ENCODE measurements at regions not wholly inside any gene's neighbourhood (a gene's known extent, or its start where the extent isn't known, plus 50 kb on each side); places are given as distances from the start of the nearest gene placed in this dataset.
A peak's percentile ranks its signal among the peaks of the same experiment; 100 is the strongest.

DNA sequence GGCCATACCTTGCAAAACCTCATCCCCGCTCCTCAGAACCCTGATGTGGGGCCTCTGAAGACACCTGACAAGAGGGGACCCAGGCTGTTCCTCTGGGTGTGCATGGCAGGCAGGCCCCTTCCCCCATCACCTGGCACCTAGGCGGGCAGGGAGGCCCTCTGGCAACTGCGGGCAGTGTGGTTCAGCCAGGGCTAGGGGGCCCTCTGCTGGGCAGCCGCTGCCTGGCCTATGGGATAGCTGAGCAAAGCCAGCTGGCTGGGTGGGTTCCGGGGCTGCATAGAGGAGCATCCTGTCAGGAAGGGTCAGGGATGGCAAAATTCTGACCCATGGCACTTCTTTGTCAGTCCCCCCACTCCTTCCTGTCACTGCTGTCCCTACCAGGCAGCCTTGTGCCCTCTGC, 228.7 kb upstream of the ASIC2 start:
- no peak for DNase-seq (ENCODE audit: extremely low spot score, unreplicated experiment)
- H3K4me3 Mint-ChIP-seq: no peak overlapping the region
- H3K27ac Mint-ChIP-seq: no peak overlapping the region
- H3K4me1 Mint-ChIP-seq (ENCODE audit: unreplicated experiment): peaks cover 15% of the 10 kb centered on the region
- TF ChIP-seq, protein P1, sequence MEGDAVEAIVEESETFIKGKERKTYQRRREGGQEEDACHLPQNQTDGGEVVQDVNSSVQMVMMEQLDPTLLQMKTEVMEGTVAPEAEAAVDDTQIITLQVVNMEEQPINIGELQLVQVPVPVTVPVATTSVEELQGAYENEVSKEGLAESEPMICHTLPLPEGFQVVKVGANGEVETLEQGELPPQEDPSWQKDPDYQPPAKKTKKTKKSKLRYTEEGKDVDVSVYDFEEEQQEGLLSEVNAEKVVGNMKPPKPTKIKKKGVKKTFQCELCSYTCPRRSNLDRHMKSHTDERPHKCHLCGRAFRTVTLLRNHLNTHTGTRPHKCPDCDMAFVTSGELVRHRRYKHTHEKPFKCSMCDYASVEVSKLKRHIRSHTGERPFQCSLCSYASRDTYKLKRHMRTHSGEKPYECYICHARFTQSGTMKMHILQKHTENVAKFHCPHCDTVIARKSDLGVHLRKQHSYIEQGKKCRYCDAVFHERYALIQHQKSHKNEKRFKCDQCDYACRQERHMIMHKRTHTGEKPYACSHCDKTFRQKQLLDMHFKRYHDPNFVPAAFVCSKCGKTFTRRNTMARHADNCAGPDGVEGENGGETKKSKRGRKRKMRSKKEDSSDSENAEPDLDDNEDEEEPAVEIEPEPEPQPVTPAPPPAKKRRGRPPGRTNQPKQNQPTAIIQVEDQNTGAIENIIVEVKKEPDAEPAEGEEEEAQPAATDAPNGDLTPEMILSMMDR (conservative IDR thresholded peaks at IDR 0.05): peak; percentile 53
- no peaks in the 10 kb centered on the region for H3K36me3 Mint-ChIP-seq
- H3K9me3 Mint-ChIP-seq: no peaks in the 10 kb centered on the region
- H3K27me3 Mint-ChIP-seq: peaks cover 17% of the 10 kb centered on the region

DNA sequence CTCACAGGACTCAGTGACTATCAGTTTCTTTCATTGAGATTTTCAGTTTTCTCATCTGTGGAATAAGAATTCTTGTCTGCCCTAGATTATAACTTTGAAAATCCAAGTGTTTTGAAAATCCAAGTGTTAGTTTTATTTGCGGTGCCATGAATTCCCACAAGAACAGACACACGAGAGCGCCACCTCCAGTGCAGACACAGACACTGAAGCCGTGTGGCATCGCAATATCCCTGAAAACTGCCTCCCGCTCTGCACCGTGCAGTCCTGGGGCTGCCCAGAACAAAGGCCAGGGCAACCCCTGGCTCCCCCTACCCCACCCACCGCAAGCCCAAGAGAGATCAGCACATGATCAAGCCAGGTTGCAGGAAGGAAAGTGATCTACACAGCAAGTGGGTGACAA, 229.5 kb upstream of the ASIC2 start:
- H3K4me1 Mint-ChIP-seq (ENCODE audit: unreplicated experiment): peaks cover 15% of the 10 kb centered on the region
- no peaks in the 10 kb centered on the region for H3K36me3 Mint-ChIP-seq
- H3K27me3 Mint-ChIP-seq: peaks cover 17% of the 10 kb centered on the region
- H3K27ac Mint-ChIP-seq: no peak overlapping the region
- no peaks in the 10 kb centered on the region for H3K9me3 Mint-ChIP-seq
- H3K4me3 Mint-ChIP-seq: no peak overlapping the region
- TF ChIP-seq, protein P1 (conservative IDR thresholded peaks at IDR 0.05): no peak
- DNase-seq (ENCODE audit: extremely low spot score, unreplicated experiment): no peak

DNA sequence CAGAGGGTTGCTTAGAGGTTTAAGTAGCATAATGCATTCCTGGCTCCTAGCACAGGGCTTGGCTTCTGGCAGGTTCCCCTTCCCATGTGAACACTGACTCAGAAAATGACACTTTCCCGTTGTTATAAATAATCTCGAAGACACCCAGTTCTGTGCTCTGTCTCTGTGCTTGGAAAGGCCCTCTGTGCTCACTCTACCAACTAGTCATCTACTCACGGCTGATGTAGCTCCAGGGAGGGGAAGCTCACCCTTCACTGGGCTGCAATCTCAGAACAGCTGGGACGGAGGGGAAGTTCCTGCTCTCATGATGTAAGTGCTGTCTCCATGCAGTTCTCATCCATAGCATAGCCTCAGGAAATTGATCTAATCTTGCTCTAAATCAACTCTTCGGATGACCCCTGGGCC, 230.5 kb upstream of the ASIC2 start:
- Mint-ChIP-seq H3K36me3 (no peaks in the 10 kb centered on the region), H3K27ac (no peak overlapping the region), H3K4me3 (no peak overlapping the region), H3K4me1 (ENCODE audit: unreplicated experiment) (peaks cover 15% of the 10 kb centered on the region), H3K9me3 (no peaks in the 10 kb centered on the region), H3K27me3 (peaks cover 17% of the 10 kb centered on the region)
- DNase-seq (ENCODE audit: extremely low spot score, unreplicated experiment): no peak
- TF ChIP-seq, protein P1 (conservative IDR thresholded peaks at IDR 0.05): no peak

DNA sequence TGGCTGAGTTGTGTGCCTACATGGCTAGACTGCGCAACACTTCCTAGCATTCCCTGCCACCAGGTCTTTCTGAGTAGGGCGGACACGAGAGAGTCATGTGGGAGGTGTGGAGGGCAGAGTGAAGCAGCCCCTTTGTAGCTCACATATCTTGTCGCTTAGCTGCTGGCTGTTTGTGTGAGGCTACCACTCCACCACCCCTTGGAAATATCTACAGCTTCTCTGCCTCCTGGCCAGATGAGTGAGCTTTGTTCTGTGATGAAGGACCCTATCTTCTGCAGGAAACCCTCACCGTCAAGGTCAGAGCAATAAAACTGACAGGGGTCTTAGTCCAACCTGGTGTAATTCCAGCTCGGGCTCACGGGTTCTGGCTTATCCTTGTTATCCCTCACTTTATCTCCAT, 232.1 kb upstream of the ASIC2 start:
- no peak overlapping the region for H3K27ac Mint-ChIP-seq
- H3K9me3 Mint-ChIP-seq: no peaks in the 10 kb centered on the region
- H3K4me3 Mint-ChIP-seq: no peak overlapping the region
- peaks cover 14% of the 10 kb centered on the region for H3K4me1 Mint-ChIP-seq (ENCODE audit: unreplicated experiment)
- H3K27me3 Mint-ChIP-seq: peaks cover 24% of the 10 kb centered on the region
- TF ChIP-seq, protein P1 (conservative IDR thresholded peaks at IDR 0.05): no peak
- no peak for DNase-seq (ENCODE audit: extremely low spot score, unreplicated experiment)
- H3K36me3 Mint-ChIP-seq: no peaks in the 10 kb centered on the region

DNA sequence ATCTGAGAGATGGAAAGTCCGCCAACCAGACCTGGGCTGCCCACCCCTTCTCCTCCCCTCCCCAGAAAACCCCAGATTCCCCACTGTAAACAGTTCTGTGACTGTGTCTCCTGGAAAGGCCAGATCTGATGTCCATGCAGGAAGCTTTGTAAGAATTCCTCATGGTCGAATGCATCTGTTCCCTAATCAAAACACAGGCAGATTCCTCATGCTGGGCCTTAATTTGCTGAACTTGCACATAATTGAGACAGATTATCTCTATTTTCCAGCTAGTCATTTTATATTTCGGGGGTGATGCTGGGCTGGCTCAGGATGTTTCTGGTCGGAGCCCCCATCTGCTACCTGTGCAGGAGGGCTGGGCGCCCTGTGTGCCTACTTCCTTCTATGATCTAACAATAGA, 233.6 kb upstream of the ASIC2 start:
- no peak overlapping the region for H3K27ac Mint-ChIP-seq
- peaks cover 24% of the 10 kb centered on the region for H3K27me3 Mint-ChIP-seq
- H3K4me1 Mint-ChIP-seq (ENCODE audit: unreplicated experiment): peaks cover 12% of the 10 kb centered on the region
- TF ChIP-seq, protein P1 (conservative IDR thresholded peaks at IDR 0.05): no peak
- H3K4me3 Mint-ChIP-seq: no peak overlapping the region
- H3K36me3 Mint-ChIP-seq: no peaks in the 10 kb centered on the region
- no peak for DNase-seq (ENCODE audit: extremely low spot score, unreplicated experiment)
- H3K9me3 Mint-ChIP-seq: no peaks in the 10 kb centered on the region

DNA sequence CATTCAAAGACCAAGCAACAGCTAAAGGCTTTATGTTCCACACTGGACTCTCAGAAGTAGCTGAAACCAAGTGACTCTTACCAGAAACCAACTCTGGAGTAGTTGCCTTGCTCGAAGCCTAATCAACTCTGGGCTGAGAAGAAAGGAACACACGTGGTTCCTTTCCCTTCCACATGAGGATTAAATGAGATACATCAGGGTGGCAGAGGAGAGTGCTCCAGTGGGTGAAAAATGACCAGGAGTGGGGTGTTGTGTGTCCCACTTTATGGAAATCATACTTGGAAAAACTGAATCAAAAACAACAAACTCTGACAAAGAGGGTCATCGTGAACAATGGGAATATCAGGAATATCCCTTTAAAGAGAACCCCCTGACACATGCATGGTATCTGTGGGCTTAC, 234.2 kb upstream of the ASIC2 start:
- no peaks in the 10 kb centered on the region for H3K36me3 Mint-ChIP-seq
- TF ChIP-seq, protein P1 (conservative IDR thresholded peaks at IDR 0.05): no peak
- peaks cover 12% of the 10 kb centered on the region for H3K4me1 Mint-ChIP-seq (ENCODE audit: unreplicated experiment)
- H3K27ac Mint-ChIP-seq: no peak overlapping the region
- DNase-seq (ENCODE audit: extremely low spot score, unreplicated experiment): no peak
- H3K4me3 Mint-ChIP-seq: no peak overlapping the region
- no peaks in the 10 kb centered on the region for H3K9me3 Mint-ChIP-seq
- H3K27me3 Mint-ChIP-seq: peaks cover 24% of the 10 kb centered on the region
